Upper lobe of left lung (tissue), 6 donors: ENCODE measurements at regions not wholly inside any gene's neighbourhood (a gene's known extent, or its start where the extent isn't known, plus 50 kb on each side); places are given as distances from the start of the nearest gene placed in this dataset.

Experiments
- ATAC-seq, 2 donors: fragments of 200-7000 bp; cut with Tn5 transposase; one replicate each; pipeline ENCODE4 v1.9.1; 2022; ENCODE audit warnings: mild to moderate bottlenecking in 2 of 2, moderate library complexity in 2 of 2; ENCODE audit not compliant: low FRiP score in 2 of 2
- DNase-seq, 2 donors: peaks; one replicate each; pipeline ENCODE4 v3.0.0-alpha.2; 2019 to 2020
- H3K27ac ChIP-seq, 4 donors: fragments of 200-600 bp; sonication (generic); one replicate each; pipeline ENCODE4 v1.5.1; 2016 to 2019
- H3K27me3 ChIP-seq, 4 donors: fragments of 200-600 bp; sonication (generic); one replicate each; pipeline ENCODE4 v1.5.1; 2017 to 2019
- H3K36me3 ChIP-seq, 4 donors: fragments of 200-600 bp; sonication (generic); one replicate each; pipeline ENCODE4 v1.5.1; 2016 to 2019
- H3K4me1 ChIP-seq, 4 donors: fragments of 200-600 bp; sonication (generic); one replicate each; pipeline ENCODE4 v1.5.1; 2018 to 2019
- H3K4me3 ChIP-seq, 4 donors: fragments of 200-600 bp; sonication (generic); one replicate each; pipeline ENCODE4 v1.5.1; 2017 to 2019; ENCODE audit warnings: mild to moderate bottlenecking in 2 of 4, moderate library complexity in 1 of 4
- H3K9me3 ChIP-seq, 4 donors: fragments of 200-600 bp; sonication (generic); one replicate each; pipeline ENCODE4 v1.5.1; 2018 to 2019
- CTCF ChIP-seq, 6 experiments: fragments of 450-650 bp in 4 of 6; fragments of 200-600 bp in 2 of 6; sonication (generic) in 2 of 6; IDR thresholded peaks; one replicate each; pipeline ENCODE4 v1.5.1; 2016 to 2019; ENCODE audit warnings: antibody characterized with exemption in 6 of 6
- EP300 ChIP-seq, 4 donors: sonication (generic); formaldehyde crosslinking; IDR thresholded peaks; one replicate each; pipeline ENCODE4 v1.5.1; 2017; ENCODE audit warnings: antibody characterized with exemption in 4 of 4, control low read depth in 2 of 4
- POLR2A ChIP-seq, 4 donors: fragments of 450-650 bp; IDR thresholded peaks; one replicate each; pipeline ENCODE4 v1.5.1; 2016 to 2017; ENCODE audit warnings: antibody characterized with exemption in 4 of 4, mild to moderate bottlenecking in 2 of 4
- POLR2AphosphoS5 ChIP-seq, 2 donors: sonication (generic); formaldehyde crosslinking; IDR thresholded peaks; one replicate each; pipeline ENCODE4 v1.5.1; 2017; ENCODE audit warnings: antibody characterized with exemption in 2 of 2
- WGBS, 2 donors: methylation state at CpG; one replicate each; pipeline ENCODE4 v1.1.5; 2017 to 2018; 5-methylcytosine and 5-hydroxymethylcytosine counted together
- donor health status: DM: no; HTN: no; CAD: no; lungs with moderate emphysema.
- donor health status: DM: no; HTN: yes; CAD: no; lungs with severe emphysema.

GRCh38 chr16:65869261-65869660 is 497.2 kb upstream of the CDH5 start:
- no peak overlapping the region for H3K4me3 ChIP-seq
- DNase-seq (no peak), ATAC-seq (no peak)
- no peaks in the 10 kb centered on the region for H3K36me3 ChIP-seq
- 80 to 88% methylated on average over 4 of the region's 4 CpGs for WGBS, 2 donors
- no peaks in the 10 kb centered on the region for H3K4me1 ChIP-seq
- no peaks in the 10 kb centered on the region for H3K27me3 ChIP-seq
- TF ChIP-seq POLR2A (IDR thresholded peaks at IDR 0.05) (no peak), EP300 (IDR thresholded peaks at IDR 0.05) (no peak), POLR2AphosphoS5 (IDR thresholded peaks at IDR 0.05) (no peak), CTCF (IDR thresholded peaks at IDR 0.05) (no peak)
- peaks cover 0 to 5% (median 2%) of the 10 kb centered on the region in 4 donors for H3K9me3 ChIP-seq
- H3K27ac ChIP-seq = no peak overlapping the region

- no peak for DNase-seq
- 72 to 82% methylated on average over 5 to 6 of the region's 6 CpGs for WGBS, 2 donors
These were observed 499.1 kb upstream of the CDH5 start for GRCh38 chr16:65867276-65867960.

GRCh38 chr16:65863236-65863635 is 503.3 kb upstream of the CDH5 start:
- TF ChIP-seq EP300 (IDR thresholded peaks at IDR 0.05) (no peak), POLR2A (IDR thresholded peaks at IDR 0.05) (no peak), POLR2AphosphoS5 (IDR thresholded peaks at IDR 0.05) (no peak), CTCF (IDR thresholded peaks at IDR 0.05) (no peak)
- Histone ChIP-seq H3K4me3 (no peak overlapping the region), H3K27me3 (no peaks in the 10 kb centered on the region), H3K27ac (no peak overlapping the region), H3K4me1 (no peaks in the 10 kb centered on the region), H3K9me3 (peaks cover 0 to 6% (median 2%) of the 10 kb centered on the region in 4 donors), H3K36me3 (no peaks in the 10 kb centered on the region)
- DNase-seq (no peak), ATAC-seq (no peak)
- WGBS, 2 donors = 76 to 86% methylated on average over 2 of the region's 2 CpGs

More at GRCh38 chr16:65867276-65867960, 499.1 kb upstream of the CDH5 start:
- Histone ChIP-seq H3K9me3 (peaks cover 0 to 6% (median 2%) of the 10 kb centered on the region in 4 donors), H3K27me3 (no peaks in the 10 kb centered on the region), H3K27ac (no peak overlapping the region), H3K4me3 (no peak overlapping the region), H3K4me1 (no peaks in the 10 kb centered on the region), H3K36me3 (no peaks in the 10 kb centered on the region)
- no peak for TF ChIP-seq CTCF (IDR thresholded peaks at IDR 0.05)
- no peak for TF ChIP-seq POLR2AphosphoS5 (IDR thresholded peaks at IDR 0.05)
- TF ChIP-seq POLR2A (IDR thresholded peaks at IDR 0.05) = no peak
- TF ChIP-seq EP300 (IDR thresholded peaks at IDR 0.05) = no peak
- ATAC-seq = no peak

GRCh38 chr16:65861131-65861731 is 505.3 kb upstream of the CDH5 start:
- H3K36me3 ChIP-seq = no peaks in the 10 kb centered on the region
- TF ChIP-seq EP300 (IDR thresholded peaks at IDR 0.05) (no peak), CTCF (IDR thresholded peaks at IDR 0.05) (no peak), POLR2A (IDR thresholded peaks at IDR 0.05) (no peak), POLR2AphosphoS5 (IDR thresholded peaks at IDR 0.05) (no peak)
- no peak overlapping the region for H3K27ac ChIP-seq
- no peak overlapping the region for H3K4me3 ChIP-seq
- peaks cover 0 to 6% (median 2%) of the 10 kb centered on the region in 4 donors for H3K9me3 ChIP-seq
- ATAC-seq (no peak), DNase-seq (no peak)
- WGBS, 2 donors = 72 to 78% methylated on average over 3 of the region's 3 CpGs
- H3K4me1 ChIP-seq = no peaks in the 10 kb centered on the region
- no peaks in the 10 kb centered on the region for H3K27me3 ChIP-seq
